Right lobe of liver (tissue), 6 donors: ENCODE measurements at regions not wholly inside any gene's neighbourhood (a gene's known extent, or its start where the extent isn't known, plus 50 kb on each side); places are given as distances from the start of the nearest gene placed in this dataset.
A peak's percentile ranks its signal among the peaks of the same experiment; 100 is the strongest.

ENCODE experiments used
- ATAC-seq, 4 donors: fragments of 200-7000 bp; cut with Tn5 transposase; one replicate each; pipeline ENCODE4 v1.9.1; 2020; ENCODE audit warnings: mild to moderate bottlenecking in 4 of 4, moderate library complexity in 4 of 4
- DNase-seq, 3 donors: peaks; one replicate each; pipeline ENCODE4 v3.0.0-alpha.2; 2020
- H3K27ac ChIP-seq, 3 donors: fragments of 200-600 bp; one replicate each; pipeline ENCODE4 v1.8.0; 2022
- H3K27me3 ChIP-seq, 2 donors: fragments of 200-600 bp; one replicate each; pipeline ENCODE4 v1.8.0; 2022
- H3K36me3 ChIP-seq, 4 donors: fragments of 200-600 bp; sonication (generic) in 1 of 4; one replicate each; pipeline versions ENCODE4 v1.5.1 to v1.8.0; 2017 to 2022; ENCODE audit warnings: control low read depth in 1 of 4
- H3K4me1 ChIP-seq, 4 donors: fragments of 200-600 bp; sonication (generic) in 1 of 4; one replicate each; pipeline versions ENCODE4 v1.5.1 to v1.8.0; 2017 to 2022; ENCODE audit warnings: control low read depth in 1 of 4
- H3K4me3 ChIP-seq, 3 donors: fragments of 200-600 bp; one replicate each; pipeline ENCODE4 v1.8.0; 2022
- H3K9me3 ChIP-seq, 4 donors: fragments of 200-600 bp; sonication (generic) in 1 of 4; one replicate each; pipeline versions ENCODE4 v1.5.1 to v1.8.0; 2017 to 2022; ENCODE audit warnings: control low read depth in 1 of 4
- POLR2A ChIP-seq: fragments of 450-650 bp; IDR thresholded peaks from one replicate; pipeline ENCODE4 v1.6.1; 2017; ENCODE audit warnings: antibody characterized with exemption, mild to moderate bottlenecking
- WGBS: methylation state at CpG from one replicate; pipeline ENCODE4 v1.1.6; 2018; ENCODE audit warnings: low coverage, low lambda C conversion rate; ENCODE audit not compliant: insufficient coverage; ENCODE audit errors: missing lambda C conversion rate; 5-methylcytosine and 5-hydroxymethylcytosine counted together
- intact Hi-C, 2 donors: fragments of 100-400 bp; cut with DNase I; formaldehyde crosslinking; loops; one replicate each; pipeline versions ENCODE4 v1.11.2 to v1.14.1; 2022
- TF ChIP-seq, protein P1 (sequence below), 4 donors: fragments of 200-600 bp in 3 of 4; fragments of 450-650 bp in 1 of 4; IDR thresholded peaks; one replicate each; pipeline versions ENCODE4 v1.5.1 to v1.8.0; 2016 to 2022; ENCODE audit warnings: antibody characterized with exemption in 4 of 4, mild to moderate bottlenecking in 2 of 4
- donor health status: DM: no; HTN: yes; CAD: no.
- donor health status: DM: no; HTN: no; CAD: no.
- donor health status: DM: no; HTN: no; CAD: no.
- donor health status: DM: no; HTN: yes; CAD: no.
- donor health status: DM: no; HTN: yes; CAD: no.

DNA sequence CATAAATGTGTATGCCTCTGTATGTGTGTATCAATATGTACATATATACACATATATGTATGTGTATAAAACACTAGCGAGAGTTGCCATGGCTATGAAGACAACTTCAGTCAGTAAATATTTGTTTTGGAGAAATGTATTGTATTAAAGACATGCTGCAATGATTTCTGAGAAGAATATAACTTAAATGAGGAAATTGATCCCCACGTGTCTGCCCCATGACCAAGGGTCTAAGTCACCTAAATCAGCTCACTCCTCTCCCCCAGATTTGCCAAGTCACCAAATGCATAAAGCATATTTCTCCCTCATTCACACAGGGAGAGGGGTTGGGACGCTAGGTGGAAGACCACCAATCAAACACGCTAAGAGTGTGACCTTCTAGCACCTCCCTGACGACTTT is 58.3 kb upstream of the LYST start:
- peak in 1 of 4 donors; percentile 3 for ATAC-seq

DNA sequence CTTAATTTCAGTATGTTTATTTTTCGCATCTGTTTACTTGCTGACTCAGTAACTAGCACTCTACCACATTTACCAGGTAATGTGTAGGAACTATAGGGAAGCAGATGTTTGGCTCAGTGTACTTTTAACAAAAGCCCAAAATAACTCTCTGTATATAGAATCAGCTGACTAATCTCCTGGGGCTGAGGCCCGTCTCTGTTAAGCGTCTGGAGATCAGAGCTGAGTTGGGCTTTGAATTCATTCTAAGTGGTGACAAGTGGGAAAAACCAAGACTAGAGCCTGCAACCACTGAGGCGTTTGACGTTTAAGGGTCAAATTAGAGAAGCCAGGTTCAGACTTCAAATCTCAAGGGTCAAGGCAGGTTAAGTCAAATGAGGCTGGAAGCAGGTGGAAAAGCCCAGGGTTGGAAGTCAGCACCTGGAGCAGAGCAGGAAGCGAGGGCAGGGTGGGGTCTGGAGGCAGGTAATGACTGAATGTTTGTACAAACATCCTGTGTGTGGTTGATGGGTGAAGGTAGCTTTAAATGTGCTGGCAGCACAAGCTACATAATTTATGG is 56.8 kb upstream of the LYST start:
- Histone ChIP-seq H3K36me3 (no peaks in the 10 kb centered on the region), H3K9me3 (no peaks in the 10 kb centered on the region), H3K4me3 (no peak overlapping the region), H3K4me1 (peaks cover 0 to 33% (median 6%) of the 10 kb centered on the region in 4 donors), H3K27me3 (no peaks in the 10 kb centered on the region), H3K27ac (no peak overlapping the region)
- no peak for TF ChIP-seq POLR2A
- TF ChIP-seq, protein P1, sequence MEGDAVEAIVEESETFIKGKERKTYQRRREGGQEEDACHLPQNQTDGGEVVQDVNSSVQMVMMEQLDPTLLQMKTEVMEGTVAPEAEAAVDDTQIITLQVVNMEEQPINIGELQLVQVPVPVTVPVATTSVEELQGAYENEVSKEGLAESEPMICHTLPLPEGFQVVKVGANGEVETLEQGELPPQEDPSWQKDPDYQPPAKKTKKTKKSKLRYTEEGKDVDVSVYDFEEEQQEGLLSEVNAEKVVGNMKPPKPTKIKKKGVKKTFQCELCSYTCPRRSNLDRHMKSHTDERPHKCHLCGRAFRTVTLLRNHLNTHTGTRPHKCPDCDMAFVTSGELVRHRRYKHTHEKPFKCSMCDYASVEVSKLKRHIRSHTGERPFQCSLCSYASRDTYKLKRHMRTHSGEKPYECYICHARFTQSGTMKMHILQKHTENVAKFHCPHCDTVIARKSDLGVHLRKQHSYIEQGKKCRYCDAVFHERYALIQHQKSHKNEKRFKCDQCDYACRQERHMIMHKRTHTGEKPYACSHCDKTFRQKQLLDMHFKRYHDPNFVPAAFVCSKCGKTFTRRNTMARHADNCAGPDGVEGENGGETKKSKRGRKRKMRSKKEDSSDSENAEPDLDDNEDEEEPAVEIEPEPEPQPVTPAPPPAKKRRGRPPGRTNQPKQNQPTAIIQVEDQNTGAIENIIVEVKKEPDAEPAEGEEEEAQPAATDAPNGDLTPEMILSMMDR (IDR thresholded peaks at IDR 0.05): no peak
- ATAC-seq (no peak), DNase-seq (no peak)
- intact Hi-C loops: no loop called here
- WGBS: 56% methylated on average over 6 of the region's 6 CpGs

More for the DNA sequence above, 58.3 kb upstream of the LYST start:
- Histone ChIP-seq H3K4me3 (no peak overlapping the region), H3K9me3 (no peaks in the 10 kb centered on the region), H3K4me1 (peaks cover 0 to 40% (median 6%) of the 10 kb centered on the region in 4 donors), H3K27me3 (no peaks in the 10 kb centered on the region), H3K27ac (no peak overlapping the region), H3K36me3 (no peaks in the 10 kb centered on the region)
- intact Hi-C loops: no loop called here
- WGBS: 77% methylated on average over 5 of the region's 5 CpGs
- no peak for DNase-seq
- TF ChIP-seq POLR2A: no peak
- TF ChIP-seq, protein P1 (IDR thresholded peaks at IDR 0.05): no peak

DNA sequence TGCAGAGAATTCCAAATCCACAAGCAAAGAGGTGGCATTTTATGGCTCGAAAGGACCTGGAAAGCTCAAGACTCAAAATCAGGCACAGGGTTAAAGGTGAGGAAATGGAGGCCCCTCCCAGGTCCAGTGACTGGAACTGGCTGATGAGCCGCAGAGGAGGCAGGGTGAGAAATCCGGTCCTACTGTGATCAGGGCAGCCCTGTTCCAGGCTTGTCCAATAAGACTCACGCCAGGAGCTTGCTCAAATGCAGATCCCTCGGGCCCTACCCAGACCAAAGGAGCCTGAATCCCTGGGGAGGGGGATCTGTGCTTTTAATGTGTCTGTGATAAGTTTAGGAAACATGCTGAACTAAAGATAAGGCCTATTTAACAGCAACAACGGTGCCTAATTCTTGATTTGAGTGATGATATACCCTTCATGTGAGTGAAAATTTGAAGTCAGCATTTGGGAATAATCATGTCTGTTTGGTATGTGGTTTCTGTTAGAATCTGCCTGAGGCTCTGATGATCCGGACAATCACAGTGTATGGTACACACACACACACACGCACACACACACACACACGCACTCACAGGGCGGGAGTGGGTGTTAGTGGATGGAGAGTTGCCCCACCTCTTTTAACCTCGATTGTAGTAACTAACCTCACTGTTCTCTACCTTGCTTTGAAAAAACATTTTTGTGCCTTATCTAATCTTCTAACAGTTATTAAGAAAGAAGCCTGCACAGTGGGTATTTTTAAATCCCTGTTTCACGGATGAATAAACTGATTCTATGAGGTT is 54.1 kb upstream of the LYST start:
- Histone ChIP-seq H3K4me1 (peaks cover 0 to 18% (median 4%) of the 10 kb centered on the region in 4 donors), H3K36me3 (no peaks in the 10 kb centered on the region), H3K27me3 (no peaks in the 10 kb centered on the region), H3K4me3 (no peak overlapping the region), H3K9me3 (no peaks in the 10 kb centered on the region), H3K27ac (no peak overlapping the region)
- DNase-seq (no peak), ATAC-seq (no peak)
- intact Hi-C loops: no loop called here
- TF ChIP-seq, protein P1 (IDR thresholded peaks at IDR 0.05): no peak
- TF ChIP-seq POLR2A: no peak
- WGBS: 56% methylated on average over 4 of the region's 12 CpGs

DNA sequence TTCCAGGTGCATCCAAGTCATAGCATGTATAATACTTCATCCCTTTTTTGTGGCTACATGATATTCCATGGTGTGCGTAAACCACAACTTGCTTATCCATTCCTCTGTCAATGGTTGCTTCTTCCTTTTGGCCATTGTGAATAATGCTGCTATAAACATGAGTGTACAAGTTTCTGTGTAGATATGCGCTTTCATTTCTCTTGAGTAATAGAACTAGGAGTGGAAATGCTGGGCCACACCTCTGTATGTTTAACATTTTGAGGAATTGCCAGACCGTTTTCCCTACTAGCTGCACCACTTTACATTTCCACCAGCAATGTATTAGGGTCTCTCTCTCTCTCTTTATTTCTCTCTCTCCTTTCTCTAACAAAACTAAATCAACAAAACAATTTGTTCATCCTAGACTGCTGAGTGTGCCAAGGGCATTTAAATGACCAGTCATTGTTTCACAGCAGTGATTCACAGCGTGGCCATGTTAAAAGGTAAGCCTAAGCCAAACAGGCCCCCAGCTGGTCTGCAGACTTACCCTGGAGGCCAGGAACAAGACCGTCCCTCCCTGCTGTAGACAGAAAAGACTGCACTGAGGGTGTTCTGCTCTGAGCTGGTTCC is 53.2 kb upstream of the LYST start:
- no peaks in the 10 kb centered on the region for H3K9me3 ChIP-seq
- no peaks in the 10 kb centered on the region for H3K27me3 ChIP-seq
- no peak overlapping the region for H3K27ac ChIP-seq
- intact Hi-C loops: no loop called here
- 75% methylated on average over 4 of the region's 5 CpGs for WGBS
- H3K4me1 ChIP-seq: peaks cover 0 to 15% (median 4%) of the 10 kb centered on the region in 4 donors
- H3K36me3 ChIP-seq: no peaks in the 10 kb centered on the region
- ATAC-seq (peak in 2 of 4 donors; percentile 26 to 33), DNase-seq (no peak)
- TF ChIP-seq, protein P1 (IDR thresholded peaks at IDR 0.05): no peak
- H3K4me3 ChIP-seq: no peak overlapping the region
